Lower lobe of right lung (tissue), 2 donors: ENCODE measurements at regions not wholly inside any gene's neighbourhood (a gene's known extent, or its start where the extent isn't known, plus 50 kb on each side); places are given as distances from the start of the nearest gene placed in this dataset.
A peak's percentile ranks its signal among the peaks of the same experiment; 100 is the strongest.

Source experiments
- ATAC-seq, 2 donors: fragments of 200-7000 bp; cut with Tn5 transposase; one replicate each; pipeline ENCODE4 v1.9.1; 2020 to 2022; ENCODE audit warnings: mild to moderate bottlenecking in 2 of 2, moderate library complexity in 2 of 2
- DNase-seq: peaks from one replicate; pipeline ENCODE4 v3.0.0-alpha.2; 2020
- H3K27ac ChIP-seq: fragments of 200-600 bp; one replicate; pipeline ENCODE4 v1.8.0; 2022
- H3K27me3 ChIP-seq: fragments of 200-600 bp; one replicate; pipeline ENCODE4 v1.8.0; 2022; ENCODE audit warnings: low read depth
- H3K36me3 ChIP-seq: fragments of 200-600 bp; one replicate; pipeline ENCODE4 v1.8.0; 2022; ENCODE audit warnings: mild to moderate bottlenecking
- H3K4me1 ChIP-seq: fragments of 200-600 bp; one replicate; pipeline ENCODE4 v1.8.0; 2022
- H3K4me3 ChIP-seq: fragments of 200-600 bp; one replicate; pipeline ENCODE4 v1.8.0; 2022; ENCODE audit warnings: mild to moderate bottlenecking
- H3K9me3 ChIP-seq: fragments of 200-600 bp; one replicate; pipeline ENCODE4 v1.8.0; 2022
- intact Hi-C: fragments of 100-400 bp; cut with DNase I; formaldehyde crosslinking; loops from one replicate; pipeline ENCODE4 v1.11.0; 2022
- TF ChIP-seq, protein P1 (sequence below): fragments of 200-600 bp; IDR thresholded peaks from one replicate; pipeline ENCODE4 v1.8.0; 2022; ENCODE audit warnings: antibody characterized with exemption, mild to moderate bottlenecking
- donor health status: DM: no; HTN: yes; CAD: no; lungs with severe emphysema.

DNA sequence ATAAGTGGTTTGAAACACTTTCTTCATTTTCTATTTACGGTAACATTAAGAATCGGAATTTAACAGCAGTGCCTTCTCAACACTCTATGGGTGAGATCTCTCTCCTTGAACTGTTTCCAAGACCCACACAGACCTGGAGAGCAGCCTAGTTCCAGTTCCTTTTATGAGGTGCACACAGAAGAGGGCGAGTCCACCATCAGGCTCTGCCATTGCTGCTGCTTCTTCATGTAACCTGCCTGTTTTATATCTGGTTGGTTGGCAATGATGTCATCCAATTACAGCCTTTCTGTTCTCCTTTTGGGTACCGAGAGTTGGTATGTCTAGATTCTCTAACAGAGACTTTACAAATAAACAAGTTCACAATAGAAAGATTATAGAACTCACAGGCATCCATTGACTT, 225.7 kb downstream of the UTP18 start:
- no peaks in the 10 kb centered on the region for H3K4me1 ChIP-seq
- TF ChIP-seq, protein P1, sequence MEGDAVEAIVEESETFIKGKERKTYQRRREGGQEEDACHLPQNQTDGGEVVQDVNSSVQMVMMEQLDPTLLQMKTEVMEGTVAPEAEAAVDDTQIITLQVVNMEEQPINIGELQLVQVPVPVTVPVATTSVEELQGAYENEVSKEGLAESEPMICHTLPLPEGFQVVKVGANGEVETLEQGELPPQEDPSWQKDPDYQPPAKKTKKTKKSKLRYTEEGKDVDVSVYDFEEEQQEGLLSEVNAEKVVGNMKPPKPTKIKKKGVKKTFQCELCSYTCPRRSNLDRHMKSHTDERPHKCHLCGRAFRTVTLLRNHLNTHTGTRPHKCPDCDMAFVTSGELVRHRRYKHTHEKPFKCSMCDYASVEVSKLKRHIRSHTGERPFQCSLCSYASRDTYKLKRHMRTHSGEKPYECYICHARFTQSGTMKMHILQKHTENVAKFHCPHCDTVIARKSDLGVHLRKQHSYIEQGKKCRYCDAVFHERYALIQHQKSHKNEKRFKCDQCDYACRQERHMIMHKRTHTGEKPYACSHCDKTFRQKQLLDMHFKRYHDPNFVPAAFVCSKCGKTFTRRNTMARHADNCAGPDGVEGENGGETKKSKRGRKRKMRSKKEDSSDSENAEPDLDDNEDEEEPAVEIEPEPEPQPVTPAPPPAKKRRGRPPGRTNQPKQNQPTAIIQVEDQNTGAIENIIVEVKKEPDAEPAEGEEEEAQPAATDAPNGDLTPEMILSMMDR: no peak
- no peak overlapping the region for H3K4me3 ChIP-seq
- DNase-seq (no peak), ATAC-seq (peak; percentile 18 to 59)
- H3K36me3 ChIP-seq: no peaks in the 10 kb centered on the region
- H3K27me3 ChIP-seq: no peaks in the 10 kb centered on the region
- H3K27ac ChIP-seq: no peak overlapping the region
- intact Hi-C loops: no loop called here
- H3K9me3 ChIP-seq: peaks cover 8% of the 10 kb centered on the region

DNA sequence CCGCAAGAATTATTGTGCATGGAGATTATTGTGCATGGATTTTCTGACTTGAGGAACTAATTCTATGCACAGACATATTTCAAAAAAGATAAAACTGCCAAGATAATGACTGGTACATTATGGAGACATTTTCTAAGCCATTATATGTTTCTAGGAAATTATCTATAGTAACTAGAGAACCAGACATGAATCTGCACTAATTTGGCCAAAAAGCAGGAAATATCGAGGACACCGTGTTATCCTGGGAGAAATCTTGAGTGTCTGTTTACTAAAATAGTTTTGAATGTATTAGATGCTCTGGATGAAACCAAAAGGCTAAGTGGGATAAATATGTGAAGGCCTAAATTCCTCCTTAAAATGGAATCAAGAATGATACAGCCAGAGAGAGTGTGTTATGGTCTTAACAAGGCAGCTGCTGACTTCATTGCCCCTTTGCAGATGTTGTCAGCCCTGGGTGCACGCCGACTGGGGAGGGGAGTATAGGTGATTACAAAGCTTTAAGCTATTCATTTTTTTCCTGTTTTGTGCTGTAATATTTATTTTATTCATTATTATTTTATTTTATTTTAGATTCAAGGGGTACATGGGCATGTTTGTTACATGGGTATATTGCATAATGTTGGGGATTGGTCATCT, 226.7 kb downstream of the UTP18 start:
- H3K4me1 ChIP-seq: no peaks in the 10 kb centered on the region
- ATAC-seq (no peak), DNase-seq (no peak)
- H3K9me3 ChIP-seq: no peaks in the 10 kb centered on the region
- no peak overlapping the region for H3K27ac ChIP-seq
- TF ChIP-seq, protein P1: no peak
- no peaks in the 10 kb centered on the region for H3K27me3 ChIP-seq
- no peaks in the 10 kb centered on the region for H3K36me3 ChIP-seq
- no peak overlapping the region for H3K4me3 ChIP-seq
- intact Hi-C loops: no loop called here

DNA sequence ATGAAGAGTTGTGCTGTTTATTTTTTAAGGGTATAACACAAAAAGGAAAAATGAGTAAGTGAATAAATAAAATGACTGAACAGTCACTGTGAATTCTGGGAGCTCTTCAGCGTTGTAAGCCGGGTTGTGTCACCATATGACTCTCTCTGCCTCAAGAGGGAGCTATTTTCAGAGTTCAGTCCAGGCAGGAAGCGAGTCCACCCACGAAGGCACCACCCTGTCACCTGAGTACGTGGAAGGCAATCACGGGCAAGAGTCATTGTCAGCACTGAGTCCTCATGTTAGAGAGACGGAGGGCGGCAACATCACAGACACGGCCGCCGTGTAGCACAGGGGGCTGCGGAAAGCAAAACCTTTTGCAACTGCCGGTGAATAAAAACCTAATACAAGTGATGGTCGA, 227.6 kb downstream of the UTP18 start:
- Histone ChIP-seq H3K27me3 (no peaks in the 10 kb centered on the region), H3K4me1 (no peaks in the 10 kb centered on the region), H3K9me3 (no peaks in the 10 kb centered on the region), H3K4me3 (no peak overlapping the region), H3K27ac (no peak overlapping the region), H3K36me3 (no peaks in the 10 kb centered on the region)
- intact Hi-C loops: no loop called here
- TF ChIP-seq, protein P1: no peak
- DNase-seq (no peak), ATAC-seq (peak; percentile 56 to 62)

- DNase-seq: peak; percentile 68
- intact Hi-C loops: no loop called here
- no peaks in the 10 kb centered on the region for H3K9me3 ChIP-seq
- no peaks in the 10 kb centered on the region for H3K4me1 ChIP-seq
- H3K36me3 ChIP-seq: no peaks in the 10 kb centered on the region
- ATAC-seq: peak; percentile 54 to 91
- H3K27me3 ChIP-seq: no peaks in the 10 kb centered on the region
- TF ChIP-seq, protein P1: no peak
- H3K27ac ChIP-seq: no peak overlapping the region
- no peak overlapping the region for H3K4me3 ChIP-seq
Observed at GRCh38 chr17:51491416-51491815, 231.1 kb downstream of the UTP18 start.

DNA sequence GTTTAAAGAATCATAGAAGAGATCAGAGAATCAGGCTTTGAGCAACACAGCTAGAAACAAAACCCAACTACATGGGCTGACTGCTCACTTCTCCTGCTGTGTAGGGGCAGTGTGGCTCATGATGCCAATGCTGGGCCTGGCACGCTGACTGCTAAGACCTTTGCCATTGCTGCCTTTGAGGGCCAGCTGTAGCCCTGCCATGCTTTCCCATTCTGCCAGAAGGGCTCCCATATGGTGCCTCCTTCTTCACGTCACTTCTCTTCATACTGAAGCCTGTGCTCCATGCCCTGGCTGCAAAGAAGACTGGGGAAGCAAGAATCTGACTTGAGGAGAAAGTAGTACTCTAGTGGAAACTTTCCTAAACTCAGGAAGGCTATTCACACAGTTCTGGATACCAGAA, 232.9 kb downstream of the UTP18 start:
- Histone ChIP-seq H3K27ac (no peak overlapping the region), H3K27me3 (no peaks in the 10 kb centered on the region), H3K4me1 (no peaks in the 10 kb centered on the region), H3K36me3 (no peaks in the 10 kb centered on the region), H3K4me3 (no peak overlapping the region), H3K9me3 (no peaks in the 10 kb centered on the region)
- intact Hi-C loops: no loop called here
- DNase-seq (no peak), ATAC-seq (no peak)
- TF ChIP-seq, protein P1: no peak
